Stomach (tissue), 4 donors: ENCODE measurements at regions not wholly inside any gene's neighbourhood (a gene's known extent, or its start where the extent isn't known, plus 50 kb on each side); places are given as distances from the start of the nearest gene placed in this dataset.

ENCODE experiments used
- EP300 ChIP-seq: sonication (generic); formaldehyde crosslinking; IDR thresholded peaks from one replicate; pipeline ENCODE4 v1.6.1; 2017; ENCODE audit warnings: antibody characterized with exemption
- POLR2A ChIP-seq, 4 donors: fragments of 450-650 bp; IDR thresholded peaks; one replicate each; pipeline ENCODE4 v1.6.1; 2016; ENCODE audit warnings: antibody characterized with exemption in 4 of 4, control low read depth in 2 of 4, mild to moderate bottlenecking in 1 of 4, moderate library complexity in 1 of 4
- POLR2AphosphoS5 ChIP-seq, 3 donors: sonication (generic); formaldehyde crosslinking; IDR thresholded peaks; one replicate each; pipeline ENCODE4 v1.6.1; 2016; ENCODE audit warnings: antibody characterized with exemption in 3 of 3
- TF ChIP-seq, protein P1 (sequence below), 7 experiments: fragments of 450-650 bp in 4 of 7; fragments of 200-600 bp in 3 of 7; sonication (generic) in 3 of 7; IDR thresholded peaks; one replicate each; pipeline ENCODE4 v1.5.1; 2016 to 2019; ENCODE audit warnings: antibody characterized with exemption in 7 of 7, control low read depth in 2 of 7, mild to moderate bottlenecking in 1 of 7

DNA sequence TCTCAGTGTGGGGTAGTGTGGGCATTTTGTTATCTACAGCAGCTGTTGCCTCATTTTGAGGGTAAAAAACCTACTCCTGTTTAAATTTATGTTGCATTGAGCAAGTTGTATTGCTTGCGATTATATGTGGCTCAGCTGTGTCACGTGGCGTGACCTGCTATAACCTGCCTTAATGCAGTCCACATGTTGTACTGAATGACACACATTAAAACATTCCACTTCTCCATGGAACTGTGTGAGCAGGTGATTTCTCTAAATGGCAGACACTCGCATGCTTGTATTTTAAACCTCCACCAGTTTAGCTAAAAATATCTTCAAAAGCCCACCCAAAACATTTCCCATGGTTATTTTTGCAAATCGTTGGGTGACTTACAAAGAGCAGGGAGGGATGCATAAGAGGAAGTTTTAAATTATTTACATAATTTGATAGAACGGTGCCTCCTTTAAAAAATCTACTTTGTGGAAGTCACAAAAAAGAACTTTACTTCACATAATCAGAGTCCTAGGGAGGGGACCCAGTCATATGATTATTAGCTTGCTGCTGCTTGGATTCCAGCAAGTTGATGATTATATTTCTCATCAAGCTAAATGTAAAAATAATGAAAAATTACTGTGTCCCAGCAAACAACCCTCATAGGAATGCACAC, 163.3 kb upstream of the ZEB2 start:
- TF ChIP-seq POLR2AphosphoS5 (IDR thresholded peaks at IDR 0.05) (no peak), POLR2A (IDR thresholded peaks at IDR 0.05) (no peak), EP300 (no peak)
- TF ChIP-seq, protein P1, sequence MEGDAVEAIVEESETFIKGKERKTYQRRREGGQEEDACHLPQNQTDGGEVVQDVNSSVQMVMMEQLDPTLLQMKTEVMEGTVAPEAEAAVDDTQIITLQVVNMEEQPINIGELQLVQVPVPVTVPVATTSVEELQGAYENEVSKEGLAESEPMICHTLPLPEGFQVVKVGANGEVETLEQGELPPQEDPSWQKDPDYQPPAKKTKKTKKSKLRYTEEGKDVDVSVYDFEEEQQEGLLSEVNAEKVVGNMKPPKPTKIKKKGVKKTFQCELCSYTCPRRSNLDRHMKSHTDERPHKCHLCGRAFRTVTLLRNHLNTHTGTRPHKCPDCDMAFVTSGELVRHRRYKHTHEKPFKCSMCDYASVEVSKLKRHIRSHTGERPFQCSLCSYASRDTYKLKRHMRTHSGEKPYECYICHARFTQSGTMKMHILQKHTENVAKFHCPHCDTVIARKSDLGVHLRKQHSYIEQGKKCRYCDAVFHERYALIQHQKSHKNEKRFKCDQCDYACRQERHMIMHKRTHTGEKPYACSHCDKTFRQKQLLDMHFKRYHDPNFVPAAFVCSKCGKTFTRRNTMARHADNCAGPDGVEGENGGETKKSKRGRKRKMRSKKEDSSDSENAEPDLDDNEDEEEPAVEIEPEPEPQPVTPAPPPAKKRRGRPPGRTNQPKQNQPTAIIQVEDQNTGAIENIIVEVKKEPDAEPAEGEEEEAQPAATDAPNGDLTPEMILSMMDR (IDR thresholded peaks at IDR 0.05): no peak
